ENCODE measurements at regions not wholly inside any gene's neighbourhood (a gene's known extent, or its start where the extent isn't known, plus 50 kb on each side); places are given as distances from the start of the nearest gene placed in this dataset.

DNA sequence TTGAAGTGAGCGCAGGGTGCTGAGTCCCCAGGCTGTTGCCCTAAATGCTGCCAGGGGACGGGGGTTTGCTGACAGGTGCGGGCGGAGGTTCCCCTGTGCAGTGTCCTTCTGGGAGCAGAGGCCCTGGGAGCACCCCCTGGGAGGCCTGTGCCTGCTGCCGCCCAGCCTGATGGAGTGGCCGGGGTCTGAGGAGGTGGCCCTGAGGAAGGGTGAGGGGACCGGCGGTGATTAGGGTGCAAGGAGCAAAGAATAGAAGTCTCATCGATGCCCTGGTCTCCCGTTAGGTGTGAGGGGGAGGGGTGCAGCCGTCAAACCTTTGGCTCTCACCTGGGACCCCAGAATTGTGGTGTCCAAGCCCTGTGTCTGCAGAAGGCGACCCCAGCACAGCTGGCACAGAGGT, 1294.7 kb downstream of the BRD1 start:
- no peak for DNase-seq (ENCODE audit: low spot score)

DNA sequence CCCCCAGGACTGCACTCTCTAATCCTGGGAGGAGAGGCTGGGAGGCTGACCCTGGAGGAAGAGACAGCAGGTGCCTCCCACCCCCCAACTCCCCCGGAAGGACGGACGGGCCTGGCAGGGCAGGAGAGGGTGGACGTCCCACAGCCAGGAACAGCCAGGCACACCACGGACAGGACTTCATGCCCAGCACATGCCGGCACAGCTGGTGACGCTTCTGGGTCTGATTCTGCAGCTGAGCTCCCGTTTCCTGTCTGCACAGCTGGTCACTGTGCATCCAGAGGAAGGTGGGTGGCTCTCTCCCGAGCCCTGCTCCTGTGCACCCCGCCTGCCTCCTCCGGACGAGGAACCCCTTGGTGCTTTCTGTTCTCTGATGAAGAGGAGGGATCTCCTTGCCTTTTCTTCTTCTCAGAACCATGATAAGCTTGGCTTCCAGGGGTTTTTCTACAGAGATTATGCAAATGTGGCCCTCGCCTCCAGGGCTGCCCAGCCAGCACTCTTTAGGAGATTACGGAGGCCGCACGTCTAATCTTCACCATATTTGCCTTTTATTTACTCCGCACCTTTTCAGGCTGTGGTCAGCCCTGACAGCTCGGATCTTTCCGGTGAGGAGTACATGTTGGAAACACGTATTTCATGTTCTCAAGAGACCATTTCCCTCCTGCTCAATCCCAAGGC, 1295.8 kb downstream of the BRD1 start:
- no peak for DNase-seq (ENCODE audit: low spot score)

DNA sequence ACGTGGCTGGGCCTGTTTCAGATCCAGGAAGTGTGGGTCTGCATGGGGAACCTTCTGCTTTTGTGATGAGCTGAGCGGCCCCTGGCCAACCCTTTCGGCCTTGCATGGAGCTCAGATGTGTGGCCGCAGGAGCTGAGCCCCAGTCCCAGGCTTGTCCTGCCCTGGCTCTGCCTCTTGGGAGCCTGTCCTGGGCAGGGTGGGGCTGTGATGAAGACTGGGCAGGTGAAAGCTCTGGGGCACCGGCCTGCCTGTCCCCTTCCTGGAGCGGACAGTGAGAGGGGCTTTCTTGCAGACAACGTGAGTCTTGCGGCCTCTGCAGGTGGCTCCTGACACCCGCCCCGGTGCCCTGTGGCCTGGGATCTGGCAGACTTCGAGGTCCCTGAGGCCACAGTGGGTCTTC, 1296.6 kb downstream of the BRD1 start:
- no peak for DNase-seq (ENCODE audit: low spot score)

DNA sequence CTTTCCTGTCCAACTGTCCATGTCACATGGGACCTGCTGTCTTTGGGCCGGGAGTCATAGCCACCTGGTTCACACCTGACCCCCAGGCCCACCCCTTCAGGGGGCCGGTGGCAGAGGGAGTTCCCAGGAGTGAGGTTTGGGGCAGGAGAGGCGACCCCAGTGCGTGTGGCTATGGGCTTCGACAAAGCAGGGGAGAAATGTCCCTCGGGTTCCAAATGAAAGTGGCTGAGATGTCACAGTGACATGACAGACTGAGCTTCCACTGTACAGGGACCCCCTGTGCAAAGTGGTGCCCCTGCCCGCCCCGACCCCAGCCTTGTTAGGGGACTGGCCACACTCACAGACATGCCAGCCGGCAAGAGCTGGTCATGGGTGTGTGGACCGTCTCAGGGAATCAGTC, 1297.0 kb downstream of the BRD1 start:
- no peak for DNase-seq (ENCODE audit: low spot score)

DNA sequence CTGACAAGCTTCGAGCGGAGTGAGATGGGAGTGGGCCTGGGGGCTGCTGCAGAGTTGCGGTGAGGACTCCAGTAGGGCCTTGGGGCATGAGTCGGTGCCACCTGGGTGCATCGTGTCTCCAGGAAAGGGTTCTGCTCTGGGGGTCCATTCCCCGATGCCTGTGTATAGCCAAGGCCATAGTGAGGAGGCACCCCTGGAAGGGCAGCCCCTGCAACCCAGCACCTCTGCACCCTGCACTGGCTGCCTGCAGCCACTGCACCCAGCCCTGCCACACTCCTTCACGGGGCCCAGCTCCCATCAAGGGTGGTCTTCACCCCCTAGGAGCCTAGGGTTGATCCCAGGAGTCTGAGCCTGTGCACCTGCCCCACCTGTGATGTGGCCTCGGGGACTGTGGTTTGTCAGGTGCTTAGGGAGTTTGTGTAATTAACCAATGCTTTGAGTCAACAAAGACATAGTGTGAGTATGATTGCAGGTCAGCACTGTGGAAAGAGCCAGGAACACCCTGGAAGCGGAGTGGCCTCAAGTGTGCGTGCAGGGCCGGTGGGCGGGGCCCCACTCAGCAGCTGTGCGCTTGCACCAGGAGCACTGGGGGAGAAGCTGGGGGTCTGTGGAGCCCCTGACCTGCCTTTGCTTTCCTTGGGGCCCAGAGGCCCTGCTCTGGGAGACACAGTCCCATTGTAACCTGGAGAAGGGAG, 1299.3 kb downstream of the BRD1 start:
- no peak for DNase-seq (ENCODE audit: low spot score)

DNA sequence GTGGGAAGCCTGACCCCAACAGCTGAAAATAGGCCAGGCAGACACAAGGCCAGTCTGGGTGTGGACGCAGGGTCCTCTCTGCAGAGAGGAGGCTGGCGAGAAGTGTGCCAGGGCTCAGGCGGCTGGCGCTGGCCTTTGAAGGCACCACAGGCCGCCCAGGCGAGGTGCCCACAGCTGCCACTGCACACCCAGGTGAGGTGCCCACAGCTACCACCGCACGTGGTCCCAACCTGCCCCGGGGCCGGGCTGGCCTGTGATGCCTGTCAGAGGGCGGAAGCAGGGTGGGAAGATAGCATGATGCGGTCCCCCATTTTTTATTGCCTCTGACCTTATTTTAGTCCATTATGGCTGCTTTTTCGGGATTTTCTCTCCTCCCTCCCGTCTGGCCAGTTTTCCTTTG, 1303.9 kb downstream of the BRD1 start:
- DNase-seq (ENCODE audit: low spot score) = no peak

DNA sequence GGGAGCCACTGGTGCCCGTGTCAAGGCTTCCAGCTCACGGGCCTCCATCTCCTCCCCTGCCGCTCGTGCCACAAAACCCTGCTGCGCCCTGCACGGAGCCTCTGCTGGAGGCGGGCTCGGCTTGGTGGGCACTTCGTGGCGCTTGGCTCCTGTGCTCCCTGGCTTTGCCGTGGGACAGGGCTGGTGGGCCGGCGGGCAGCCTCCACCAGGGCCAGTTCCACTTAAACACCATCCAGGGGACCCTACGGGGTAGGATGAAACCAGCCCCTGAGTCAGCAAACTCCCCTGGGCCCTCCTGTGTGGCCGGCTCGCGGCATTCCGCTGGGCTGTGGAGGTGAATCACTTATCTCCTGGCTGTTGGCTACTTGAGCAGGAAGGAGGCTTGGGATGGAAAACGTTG, 1304.6 kb downstream of the BRD1 start:
- DNase-seq (ENCODE audit: low spot score) = no peak

DNA sequence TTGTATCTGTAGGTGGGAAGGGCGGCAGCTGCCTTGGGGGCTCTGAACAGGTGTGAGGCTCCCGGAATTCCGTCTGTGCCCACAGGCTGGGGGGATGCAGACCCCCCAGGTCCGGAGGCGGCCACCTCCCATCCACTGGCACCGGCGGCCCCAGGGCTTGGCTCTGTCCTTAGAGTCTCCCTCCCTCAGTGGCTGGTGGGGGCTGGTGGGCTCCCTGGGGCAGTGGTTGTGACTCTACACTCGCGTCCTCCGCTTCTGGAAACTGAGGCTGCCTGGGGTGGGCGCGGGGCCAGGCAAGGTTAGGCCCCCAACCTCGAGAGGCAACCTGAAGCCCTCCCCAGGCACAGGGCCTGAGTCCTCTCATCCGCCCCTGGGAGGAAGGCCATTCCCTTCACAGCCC, 1305.4 kb downstream of the BRD1 start:
- no peak for DNase-seq (ENCODE audit: low spot score)

- no peak for DNase-seq (ENCODE audit: low spot score)
Observed at GRCh38 chr22:48520884-48521588, 1306.6 kb downstream of the BRD1 start.

- no peak for DNase-seq (ENCODE audit: low spot score)
Observed at GRCh38 chr22:48520207-48520606, 1307.5 kb downstream of the BRD1 start.

DNA sequence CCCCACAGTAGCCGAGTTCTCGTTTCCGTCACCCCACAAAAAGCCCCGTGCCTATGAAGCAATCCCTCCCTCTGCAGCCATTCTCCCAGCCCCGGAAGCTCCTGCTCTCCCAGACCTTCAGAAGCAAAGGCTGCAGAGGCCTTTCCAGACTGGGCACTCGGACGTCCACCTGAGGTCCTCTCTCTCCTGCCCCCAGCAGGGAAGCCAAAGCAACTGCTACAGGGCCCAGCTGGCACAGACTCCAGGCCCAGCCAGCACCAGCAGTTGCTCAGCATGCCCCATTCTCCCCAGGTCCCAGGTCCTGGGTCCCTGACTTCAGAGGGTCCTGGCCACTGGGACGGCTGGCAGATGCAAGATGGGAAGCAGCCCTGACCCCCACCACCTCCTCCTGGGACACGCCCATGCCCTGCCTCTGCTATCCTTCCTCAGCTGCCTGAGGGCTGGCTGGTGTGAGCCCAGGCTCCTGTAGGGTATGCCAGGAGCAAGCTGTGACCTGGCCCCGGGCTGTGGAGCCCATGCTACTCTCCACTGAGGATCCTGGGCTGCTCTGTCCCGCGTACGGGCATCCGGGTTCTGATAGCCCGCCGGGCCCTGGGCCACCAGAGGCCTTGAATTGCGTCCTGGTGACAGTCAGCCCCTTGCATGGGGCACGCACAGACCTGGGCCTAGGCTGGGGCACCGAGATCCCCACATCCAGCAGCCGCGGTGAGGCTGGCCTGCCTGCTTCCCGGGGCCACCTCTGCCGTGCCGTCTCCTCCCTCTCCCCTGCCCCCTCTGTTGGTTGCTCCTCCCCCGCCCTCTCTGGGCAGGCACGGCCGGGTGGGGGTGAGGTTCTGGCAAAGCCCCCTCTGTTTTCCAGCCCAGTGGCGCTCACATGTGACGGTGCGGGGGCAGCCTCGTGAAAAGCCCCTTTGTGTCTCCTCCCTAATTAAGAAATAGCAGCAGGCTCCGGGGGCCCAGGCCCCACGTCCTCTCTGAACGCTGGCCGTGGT, 1310.3 kb downstream of the BRD1 start:
- no peak for DNase-seq (ENCODE audit: low spot score)

GRCh38 chr22:48516571-48516970, 1311.1 kb downstream of the BRD1 start:
- DNase-seq (ENCODE audit: low spot score) = no peak

GRCh38 chr22:48515571-48516200, 1312.0 kb downstream of the BRD1 start:
- DNase-seq (ENCODE audit: low spot score) = no peak

- DNase-seq (ENCODE audit: low spot score) = no peak
Observed at GRCh38 chr22:48513929-48514328, 1313.7 kb downstream of the BRD1 start.

GRCh38 chr22:48513446-48513845, 1314.2 kb downstream of the BRD1 start:
- no peak for DNase-seq (ENCODE audit: low spot score)

DNA sequence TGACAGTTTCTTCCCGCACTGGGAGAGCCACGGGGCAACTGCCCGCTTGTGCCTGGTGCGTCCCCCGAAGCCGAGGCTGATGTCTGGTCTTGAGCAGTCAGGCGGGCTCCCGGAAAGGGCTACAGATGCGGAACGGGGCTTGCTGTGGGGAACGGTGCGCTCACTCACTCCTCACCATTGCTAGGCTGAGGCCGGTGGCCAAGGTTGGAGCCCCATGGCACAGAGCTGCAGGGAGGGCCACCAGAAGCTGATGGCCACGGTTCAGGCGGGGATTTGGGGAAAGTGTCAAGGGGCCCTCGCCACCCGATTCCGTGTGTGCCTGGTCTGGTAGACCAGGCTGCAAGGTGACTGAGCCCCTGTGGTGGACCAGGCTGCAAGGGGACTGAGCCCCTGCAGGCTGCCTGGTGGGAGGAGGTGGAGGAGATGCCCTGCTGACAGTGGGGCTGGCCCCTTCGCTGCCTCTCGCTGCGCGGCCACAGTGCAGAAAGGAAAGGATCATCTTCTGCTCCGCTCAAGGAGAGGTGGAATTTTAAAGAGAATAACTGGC, 1315.8 kb downstream of the BRD1 start:
- DNase-seq (ENCODE audit: low spot score) = no peak

DNA sequence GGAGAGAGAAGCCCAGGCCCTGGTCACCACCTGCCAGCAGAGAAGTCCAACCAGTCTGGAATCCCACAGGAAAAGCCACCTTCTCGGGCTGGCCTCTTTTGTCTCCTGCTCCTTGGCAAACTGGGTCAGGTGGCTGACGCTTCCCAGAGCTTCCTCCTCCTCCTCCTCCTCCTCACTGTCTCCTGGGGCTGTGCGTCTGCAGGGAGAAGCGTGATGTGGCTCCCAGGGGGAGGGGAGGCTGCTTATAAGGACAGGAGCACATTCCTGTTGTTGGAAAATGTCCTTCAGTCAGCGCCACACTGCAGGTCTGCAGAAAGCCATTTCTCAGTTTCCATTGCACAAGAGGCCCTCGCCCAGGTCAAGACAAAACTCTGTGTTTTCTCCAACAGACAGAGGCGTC, 1316.5 kb downstream of the BRD1 start:
- DNase-seq (ENCODE audit: low spot score) = no peak

DNA sequence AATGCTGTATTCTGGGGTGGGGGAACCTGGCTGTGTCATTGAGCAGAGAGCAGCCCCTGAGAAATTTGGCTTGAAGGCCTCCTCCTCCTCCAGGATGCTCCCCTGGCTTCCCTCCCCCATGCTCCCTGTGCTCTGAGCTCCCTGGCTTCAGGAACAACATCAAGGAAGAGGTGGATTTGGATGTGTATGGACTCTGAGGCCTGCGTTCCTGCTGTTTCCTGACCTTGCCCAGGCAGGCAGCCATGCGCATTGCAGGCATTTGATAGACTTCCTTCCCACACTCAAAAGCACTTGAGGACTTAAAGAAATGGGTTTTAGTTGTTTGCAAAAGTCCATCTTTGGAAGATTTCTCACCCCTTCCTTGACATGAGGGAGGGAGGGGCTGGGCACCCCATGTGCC, 1317.1 kb downstream of the BRD1 start:
- DNase-seq (ENCODE audit: low spot score) = no peak

GRCh38 chr22:48507595-48508350, 1319.9 kb downstream of the BRD1 start:
- DNase-seq (ENCODE audit: low spot score) = no peak

DNA sequence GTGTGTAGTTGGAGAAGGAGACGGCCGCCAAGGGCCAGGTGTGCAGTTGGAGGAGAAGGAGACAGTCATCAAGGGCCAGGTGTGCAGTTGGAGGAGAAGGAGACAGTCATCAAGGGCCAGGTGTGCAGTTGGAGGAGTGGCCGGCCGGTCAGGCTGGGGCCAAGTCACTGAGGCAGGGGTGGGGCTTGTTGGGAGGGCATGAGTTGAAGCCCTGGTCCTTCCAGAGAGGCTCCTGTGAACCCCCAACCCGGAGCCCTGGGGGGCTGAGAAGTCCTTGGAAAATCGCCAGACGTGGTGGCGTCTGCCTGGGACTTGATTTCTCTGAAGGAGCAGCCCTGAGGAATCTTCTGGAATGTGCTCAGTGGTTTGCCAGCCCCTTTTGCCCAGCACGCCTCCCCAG, 1320.5 kb downstream of the BRD1 start:
- DNase-seq (ENCODE audit: low spot score) = no peak

Measured in CD4-positive, alpha-beta T cell treated with Interleukin-2 at 100 ng/mL for 4 hours (primary cell).